ENCODE measurements at regions not wholly inside any gene's neighbourhood (a gene's known extent, or its start where the extent isn't known, plus 50 kb on each side); places are given as distances from the start of the nearest gene placed in this dataset.

- Histone ChIP-seq H4K5ac (ENCODE audit: low read depth, low read length) (no peak overlapping the region), H3K4ac (ENCODE audit: low read depth, low read length) (no peak overlapping the region), H3K56ac (ENCODE audit: extremely low read depth, insufficient read depth, low read length) (no peak overlapping the region), H2BK5ac (ENCODE audit: low read depth, low read length, poor library complexity, severe bottlenecking) (no peak overlapping the region), H3K9ac (ENCODE audit: low read depth, low read length) (no peak overlapping the region), H3K14ac (replicated peaks; ENCODE audit: low read depth, low read length) (no peak overlapping the region), H3K9me1 (ENCODE audit: insufficient read depth, low read length) (no peaks in the 10 kb centered on the region), H3K27me3 (ENCODE audit: control insufficient read depth, insufficient read depth, low read length) (no peaks in the 10 kb centered on the region), H2BK20ac (ENCODE audit: low read depth, low read length) (no peak overlapping the region), H3K4me3 (ENCODE audit: insufficient read depth, low read depth, low read length) (no peak overlapping the region), H4K20me1 (ENCODE audit: insufficient read depth, low read length) (no peaks in the 10 kb centered on the region), H4K8ac (ENCODE audit: low read depth in 2 of 2, low read length in 2 of 2) (no peak overlapping the region), H2AK9ac (replicated peaks; ENCODE audit: low read depth, low read length, poor library complexity) (no peak overlapping the region), H3K79me1 (ENCODE audit: low read depth in 1 of 2, low read length in 2 of 2) (no peaks in the 10 kb centered on the region), H4K91ac (ENCODE audit: insufficient read depth, low read depth, low read length) (no peak overlapping the region), H3K23ac (ENCODE audit: low read depth, low read length) (no peak overlapping the region), H2AFZ (replicated peaks; ENCODE audit: low read length, poor library complexity) (no peak overlapping the region), H2BK120ac (ENCODE audit: low read depth, low read length) (no peak overlapping the region), H3K9me3 (ENCODE audit: control insufficient read depth, insufficient read depth, low read length) (peaks cover 63% of the 10 kb centered on the region), H2BK15ac (ENCODE audit: low read depth, low read length) (no peak overlapping the region), H3K4me1 (ENCODE audit: control insufficient read depth, insufficient read depth, low read length) (no peaks in the 10 kb centered on the region), H3K18ac (ENCODE audit: low read depth, low read length) (no peak overlapping the region), H3K4me2 (ENCODE audit: low read depth, low read length) (no peak overlapping the region), H3K36me3 (ENCODE audit: control insufficient read depth, insufficient read depth, low read length) (no peaks in the 10 kb centered on the region), H3K27ac (ENCODE audit: insufficient read depth, low read length) (no peak overlapping the region), H2AK5ac (ENCODE audit: low read depth, low read length) (no peak overlapping the region)
- DNase-seq (no peak), ATAC-seq (ENCODE audit: low read depth) (no peak)
- POLR2A ChIA-PET (ENCODE audit: unreplicated experiment): no interaction called here
- dilution Hi-C loops (cut with HindIII; ENCODE audit: low sequenced_read_pairs, unreplicated experiment) (no loop called here), in situ Hi-C loops (cut with MboI; ENCODE audit: low sequenced_read_pairs) (no loop called here), intact Hi-C loops (cut with micrococcal nuclease) (no loop called here)
- 44% methylated on average over 5 of the region's 26 CpGs; no CpG with 5 or more reads in 1 of the 2 experiments for WGBS, 2 experiments (ENCODE audit: extremely low coverage in 2 of 2, insufficient read length in 1 of 2)
- TF ChIP-seq SMC3 (IDR thresholded peaks at IDR 0.05; ENCODE audit: low read depth, low read length) (no peak), USF2 (IDR thresholded peaks at IDR 0.05; ENCODE audit: low read depth, low read length) (no peak)
- CTCF ChIA-PET: no interaction called here
- BruUV-seq (replicated peaks): no TSS peak
Observed at GRCh38 chr2:2566396-2567323, 235.6 kb upstream of the MYT1L start.
